ENCODE measurements at regions not wholly inside any gene's neighbourhood (a gene's known extent, or its start where the extent isn't known, plus 50 kb on each side); places are given as distances from the start of the nearest gene placed in this dataset.

GRCh38 chr14:85288041-85288440, 241.9 kb upstream of the FLRT2 start:
- Histone ChIP-seq H3K36me3 (ENCODE audit: insufficient read depth, low read length) (no peaks in the 10 kb centered on the region), H3K27me3 (ENCODE audit: insufficient read depth, low read depth, low read length) (no peaks in the 10 kb centered on the region), H3K9me3 (ENCODE audit: low read length) (no peaks in the 10 kb centered on the region), H4K20me1 (ENCODE audit: insufficient read depth) (no peaks in the 10 kb centered on the region), H3K4me2 (ENCODE audit: low read length) (no peak overlapping the region), H3K9me2 (ENCODE audit: insufficient read depth, low read length) (no peaks in the 10 kb centered on the region), H3K79me2 (replicated peaks; ENCODE audit: insufficient read depth, low read length) (no peaks in the 10 kb centered on the region), H3K4me3 (ENCODE audit: low read length) (no peak overlapping the region), H2AFZ (ENCODE audit: low read depth, low read length) (no peak overlapping the region), H3K27ac (ENCODE audit: low read length) (no peak overlapping the region), H3F3A (ENCODE audit: insufficient read depth, low read length, poor library complexity, severe bottlenecking) (no peaks in the 10 kb centered on the region), H3K9ac (ENCODE audit: low read length) (no peak overlapping the region)
- TF ChIP-seq TAF1 (IDR thresholded peaks at IDR 0.05; ENCODE audit: low read depth), result no peak
- no peak for TF ChIP-seq RAD21 (conservative IDR thresholded peaks at IDR 0.05)

GRCh38 chr14:85291731-85292130, 238.2 kb upstream of the FLRT2 start:
- H3K27me3 ChIP-seq (ENCODE audit: insufficient read depth, low read depth, low read length), result no peaks in the 10 kb centered on the region
- H3K79me2 ChIP-seq (replicated peaks; ENCODE audit: insufficient read depth, low read length), result no peaks in the 10 kb centered on the region
- no peak overlapping the region for H3K9ac ChIP-seq (ENCODE audit: low read length)
- no peaks in the 10 kb centered on the region for H4K20me1 ChIP-seq (ENCODE audit: insufficient read depth)
- no peak overlapping the region for H3K4me3 ChIP-seq (ENCODE audit: low read length)
- H2AFZ ChIP-seq (ENCODE audit: low read depth, low read length), result no peak overlapping the region
- H3K9me3 ChIP-seq (ENCODE audit: low read length), result no peaks in the 10 kb centered on the region
- H3K36me3 ChIP-seq (ENCODE audit: insufficient read depth, low read length), result no peaks in the 10 kb centered on the region
- TF ChIP-seq EP300 (conservative IDR thresholded peaks at IDR 0.05; ENCODE audit: poor library complexity, severe bottlenecking), result no peak
- TF ChIP-seq RAD21 (conservative IDR thresholded peaks at IDR 0.05), result no peak
- TF ChIP-seq REST (IDR thresholded peaks at IDR 0.05; ENCODE audit: borderline replicate concordance), result no peak
- no peak for TF ChIP-seq EZH2 (IDR thresholded peaks at IDR 0.05; ENCODE audit: borderline replicate concordance, insufficient read depth, low read length, poor library complexity, severe bottlenecking)
- TF ChIP-seq POLR2AphosphoS5 (IDR thresholded peaks at IDR 0.05), result no peak
- no peak for TF ChIP-seq SMC3 (conservative IDR thresholded peaks at IDR 0.05; ENCODE audit: poor library complexity)
- no peak for TF ChIP-seq MXI1 (conservative IDR thresholded peaks at IDR 0.05; ENCODE audit: poor library complexity, severe bottlenecking)
- TF ChIP-seq TAF1 (IDR thresholded peaks at IDR 0.05; ENCODE audit: low read depth), result no peak
- no peak for TF ChIP-seq CTCF (IDR thresholded peaks at IDR 0.05; ENCODE audit: poor library complexity, severe bottlenecking)
- H3F3A ChIP-seq (ENCODE audit: insufficient read depth, low read length, poor library complexity, severe bottlenecking), result no peaks in the 10 kb centered on the region
- no peaks in the 10 kb centered on the region for H3K9me2 ChIP-seq (ENCODE audit: insufficient read depth, low read length)
- H3K4me2 ChIP-seq (ENCODE audit: low read length), result no peak overlapping the region
- H3K27ac ChIP-seq (ENCODE audit: low read length), result no peak overlapping the region
